GM19240 (cell line): ENCODE measurements at regions not wholly inside any gene's neighbourhood (a gene's known extent, or its start where the extent isn't known, plus 50 kb on each side); places are given as distances from the start of the nearest gene placed in this dataset.
"Not testable (repeated sequence)": the region's sequence is repeated elsewhere in the genome, so short reads cannot be mapped to it uniquely, and the experiment has no call there.

Experiments used
- DNase-seq: peaks from one replicate; pipeline ENCODE4 v3.0.0; 2011; ENCODE audit warnings: low spot score; ENCODE audit not compliant: insufficient read length

GRCh38 chr5:36475942-36476341 lies 130.5 kb upstream of the SLC1A3 start:
- not testable (repeated sequence) for DNase-seq

- DNase-seq, result no peak
Observed at GRCh38 chr5:36478646-36479317, 127.6 kb upstream of the SLC1A3 start.

GRCh38 chr5:36481454-36482120 lies 124.8 kb upstream of the SLC1A3 start:
- DNase-seq, result no peak

GRCh38 chr5:36482812-36483211 lies 123.6 kb upstream of the SLC1A3 start:
- DNase-seq, result no peak

- DNase-seq, result no peak
Observed at GRCh38 chr5:36489505-36489904, 116.9 kb upstream of the SLC1A3 start.

- no peak for DNase-seq
Observed at GRCh38 chr5:36491856-36492255, 114.5 kb upstream of the SLC1A3 start.

GRCh38 chr5:36492984-36493654 lies 113.3 kb upstream of the SLC1A3 start:
- DNase-seq, result no peak

GRCh38 chr5:36494028-36494427 lies 112.4 kb upstream of the SLC1A3 start:
- no peak for DNase-seq

- DNase-seq, result no peak
Observed at GRCh38 chr5:36494841-36495601, 111.4 kb upstream of the SLC1A3 start.

- no peak for DNase-seq
Observed at GRCh38 chr5:36495611-36496010, 110.8 kb upstream of the SLC1A3 start.

GRCh38 chr5:36496471-36496870 lies 109.9 kb upstream of the SLC1A3 start:
- no peak for DNase-seq

- no peak for DNase-seq
Observed at GRCh38 chr5:36502608-36503007, 103.8 kb upstream of the SLC1A3 start.

- no peak for DNase-seq
Observed at GRCh38 chr5:36505021-36505420, 101.4 kb upstream of the SLC1A3 start.

GRCh38 chr5:36507332-36507952 lies 99.0 kb upstream of the SLC1A3 start:
- peak; percentile 55 for DNase-seq

GRCh38 chr5:36508331-36508730 lies 98.1 kb upstream of the SLC1A3 start:
- not testable (repeated sequence) for DNase-seq

- DNase-seq, result not testable (repeated sequence)
Observed at GRCh38 chr5:36513647-36514046, 92.8 kb upstream of the SLC1A3 start.

GRCh38 chr5:36519881-36520280 lies 86.5 kb upstream of the SLC1A3 start:
- DNase-seq, result no peak

GRCh38 chr5:36521219-36521618 lies 85.2 kb upstream of the SLC1A3 start:
- no peak for DNase-seq

GRCh38 chr5:36521838-36522745 lies 84.3 kb upstream of the SLC1A3 start:
- no peak for DNase-seq

GRCh38 chr5:36522746-36523065 lies 83.7 kb upstream of the SLC1A3 start:
- DNase-seq, result no peak

- DNase-seq, result no peak
Observed at GRCh38 chr5:36523450-36523849, 83.0 kb upstream of the SLC1A3 start.
